Chondrocyte (in vitro differentiated cells): ENCODE measurements at regions not wholly inside any gene's neighbourhood (a gene's known extent, or its start where the extent isn't known, plus 50 kb on each side); places are given as distances from the start of the nearest gene placed in this dataset.

Experiments used
- DNase-seq: peaks from one replicate; pipeline ENCODE4 v3.0.0; 2021; ENCODE audit warnings: mixed read lengths, low spot score
- H3K27ac Mint-ChIP-seq: one replicate; pipeline ENCODE4 v1.8.0; 2021; ENCODE audit warnings: mild to moderate bottlenecking, moderate library complexity, mixed read lengths; ENCODE audit not compliant: unreplicated experiment
- H3K27me3 Mint-ChIP-seq: 2 replicates; pipeline ENCODE4 v1.8.0; 2021; ENCODE audit warnings: low read depth, mixed read lengths
- H3K36me3 Mint-ChIP-seq: 2 replicates; pipeline ENCODE4 v1.8.0; 2021; ENCODE audit warnings: low read depth, mixed read lengths
- H3K4me1 Mint-ChIP-seq: 2 replicates; pipeline ENCODE4 v1.8.0; 2021; ENCODE audit warnings: low read depth, mild to moderate bottlenecking, mixed read lengths
- H3K4me3 Mint-ChIP-seq: one replicate; pipeline ENCODE4 v1.8.0; 2021; ENCODE audit warnings: mild to moderate bottlenecking, moderate library complexity, mixed read lengths; ENCODE audit not compliant: unreplicated experiment
- H3K9me3 Mint-ChIP-seq: 2 replicates; pipeline ENCODE4 v1.8.0; 2021; ENCODE audit warnings: low read depth, mixed read lengths
- CTCF ChIP-seq: fragments of 200-600 bp; sonication (generic); IDR thresholded peaks from 2 replicates; pipeline ENCODE4 v1.5.0; 2021; ENCODE audit warnings: antibody characterized with exemption, mild to moderate bottlenecking, moderate library complexity

DNA sequence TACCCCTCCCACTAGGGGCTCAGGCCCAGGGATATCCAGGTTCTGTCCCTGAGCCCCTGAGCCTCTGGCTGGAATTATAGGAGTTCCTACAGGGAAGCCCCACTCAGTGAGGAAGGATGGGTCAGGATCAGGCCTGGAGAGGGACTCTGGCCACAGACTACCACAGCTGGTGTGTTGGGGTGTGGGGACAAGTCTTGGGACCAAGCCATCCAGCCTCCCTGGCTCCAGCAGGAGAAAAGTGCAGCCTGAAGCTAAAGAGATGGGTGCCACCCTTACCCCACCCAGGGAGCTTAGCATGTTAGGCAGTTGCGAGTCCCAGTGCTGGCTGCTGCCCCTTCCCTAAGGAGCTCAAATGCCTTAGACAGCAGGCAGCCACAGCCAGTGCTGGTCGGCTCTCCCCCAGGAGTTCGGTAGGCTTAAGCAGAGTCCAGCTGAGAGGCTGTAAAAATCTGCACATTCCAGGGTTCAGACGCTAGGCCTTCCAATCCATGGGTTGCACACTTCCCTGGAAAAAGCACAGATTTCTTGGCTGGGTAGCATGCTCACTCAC is 96.2 kb upstream of the CYYR1 start:
- Mint-ChIP-seq H3K9me3 (peaks cover 36% of the 10 kb centered on the region), H3K36me3 (peaks cover 7% of the 10 kb centered on the region), H3K27ac (no peak overlapping the region), H3K27me3 (peaks cover 4% of the 10 kb centered on the region), H3K4me3 (no peak overlapping the region), H3K4me1 (no peaks in the 10 kb centered on the region)
- TF ChIP-seq CTCF = no peak
- DNase-seq = no peak

- no peak overlapping the region for H3K27ac Mint-ChIP-seq
- peaks cover 2% of the 10 kb centered on the region for H3K27me3 Mint-ChIP-seq
- no peak for TF ChIP-seq CTCF
- no peaks in the 10 kb centered on the region for H3K4me1 Mint-ChIP-seq
- H3K9me3 Mint-ChIP-seq = peaks cover 11% of the 10 kb centered on the region
- peaks cover 3% of the 10 kb centered on the region for H3K36me3 Mint-ChIP-seq
- no peak for DNase-seq
- H3K4me3 Mint-ChIP-seq = no peak overlapping the region
Measured at GRCh38 chr21:26659757-26660156, 86.7 kb upstream of the CYYR1 start.

GRCh38 chr21:26659182-26659581 is 86.1 kb upstream of the CYYR1 start:
- no peak overlapping the region for H3K4me3 Mint-ChIP-seq
- no peak overlapping the region for H3K27ac Mint-ChIP-seq
- no peak for DNase-seq
- peaks cover 8% of the 10 kb centered on the region for H3K9me3 Mint-ChIP-seq
- no peak for TF ChIP-seq CTCF
- no peaks in the 10 kb centered on the region for H3K4me1 Mint-ChIP-seq
- peaks cover 2% of the 10 kb centered on the region for H3K27me3 Mint-ChIP-seq
- H3K36me3 Mint-ChIP-seq = peaks cover 3% of the 10 kb centered on the region

DNA sequence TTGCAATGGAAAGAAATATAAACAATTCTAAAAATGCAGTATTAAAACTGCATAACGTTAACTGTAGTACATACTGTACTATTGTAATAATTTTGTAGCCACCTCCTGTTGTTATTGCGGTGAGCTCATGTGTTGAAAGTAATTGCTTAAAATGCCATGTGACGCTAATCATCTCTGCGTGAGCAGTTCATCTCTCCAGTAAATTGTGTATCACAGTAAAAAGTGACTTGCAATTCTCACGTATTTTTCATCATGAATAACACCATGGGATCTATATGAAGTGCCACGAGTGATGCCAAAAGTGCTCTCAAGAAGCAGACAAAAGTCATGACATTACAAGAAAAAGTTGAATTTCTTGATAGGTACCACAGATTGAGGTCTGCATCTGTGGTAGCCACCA is 82.4 kb upstream of the CYYR1 start:
- Mint-ChIP-seq H3K36me3 (peaks cover 3% of the 10 kb centered on the region), H3K27ac (no peak overlapping the region), H3K4me1 (no peaks in the 10 kb centered on the region), H3K9me3 (peaks cover 7% of the 10 kb centered on the region), H3K27me3 (peaks cover 2% of the 10 kb centered on the region), H3K4me3 (no peak overlapping the region)
- no peak for TF ChIP-seq CTCF
- DNase-seq = no peak

GRCh38 chr21:26653430-26653829 is 80.3 kb upstream of the CYYR1 start:
- H3K4me1 Mint-ChIP-seq = no peaks in the 10 kb centered on the region
- no peak overlapping the region for H3K4me3 Mint-ChIP-seq
- no peak for DNase-seq
- H3K36me3 Mint-ChIP-seq = no peaks in the 10 kb centered on the region
- H3K9me3 Mint-ChIP-seq = no peaks in the 10 kb centered on the region
- H3K27ac Mint-ChIP-seq = no peak overlapping the region
- H3K27me3 Mint-ChIP-seq = peaks cover 2% of the 10 kb centered on the region
- no peak for TF ChIP-seq CTCF
